HCT116 (cell line): ENCODE measurements at regions not wholly inside any gene's neighbourhood (a gene's known extent, or its start where the extent isn't known, plus 50 kb on each side); places are given as distances from the start of the nearest gene placed in this dataset.

ENCODE experiments used
- ATAC-seq: fragments of 200-7000 bp; cut with Tn5 transposase; 2 replicates; pipeline ENCODE4 v1.9.1; 2020; ENCODE audit warnings: mild to moderate bottlenecking, moderate library complexity
- BruUV-seq: library from RNA; stranded (reverse); fragments of 400-500 nt; replicated peaks from 2 replicates; lab custom pipeline; 2021; lab: Mats Ljungman, UMichigan
- CTCF ChIA-PET: fragments of 300-600 bp; sonication (Branson Sonifier 250); formaldehyde crosslinking; loops from one replicate; lab custom pipeline; 2021; ENCODE audit warnings: antibody characterized with exemption; lab: Charles Lee
- POLR2A ChIA-PET: fragments of 300-600, 350-600 bp; sonication (Branson Sonifier 250); formaldehyde crosslinking; loops from one replicate; lab custom pipeline; 2021; ENCODE audit warnings: antibody characterized with exemption; lab: Charles Lee
- RAD21 ChIA-PET, 2 experiments: fragments of 300-600 bp; sonication (Branson Sonifier 250); formaldehyde crosslinking; loops; one replicate each; lab custom pipeline; 2023; ENCODE audit warnings: low total read pairs in 2 of 2; ENCODE audit not compliant: uncharacterized antibody in 2 of 2, unreplicated experiment in 2 of 2, low non-redundant PET in 1 of 2; lab: Charles Lee
- DNase-seq: peaks from one replicate; pipeline ENCODE4 v3.0.0-alpha.2; 2010; ENCODE audit warnings: low read depth, low spot score
- H2AFZ ChIP-seq: fragments of 200-600 bp; shearing (Covaris generic), sonication (generic); 2 replicates; pipeline ENCODE4 v1.6.1; 2017; ENCODE audit warnings: low read depth, mixed run types, mixed read lengths, antibody characterized with exemption, low read length; ENCODE audit not compliant: poor library complexity, severe bottlenecking
- H3K27ac ChIP-seq: 2 replicates; pipeline ENCODE4 v1.5.1; 2012; ENCODE audit warnings: low read depth, low read length
- H3K27me3 ChIP-seq: fragments of 200-600 bp; sonication (generic); 2 replicates; pipeline ENCODE4 v1.6.1; 2016; ENCODE audit warnings: mixed run types, low read length, mixed read lengths; ENCODE audit not compliant: insufficient read depth
- H3K36me3 ChIP-seq, 2 experiments: fragments of 200-500 bp in 1 of 2; fragments of 200-600 bp in 1 of 2; sonication (Bioruptor generic) in 1 of 2; sonication (generic) in 1 of 2; 2 replicates each; pipeline versions ENCODE4 v1.5.1 to v1.6.1; 2014 to 2016; ENCODE audit warnings: low read length in 2 of 2, inconsistent platforms in 1 of 2, mixed read lengths in 1 of 2, mixed run types in 1 of 2; ENCODE audit not compliant: insufficient read depth in 2 of 2, control insufficient read depth in 1 of 2
- H3K4me1 ChIP-seq, 2 experiments: fragments of 200-600 bp in 1 of 2; sonication (generic) in 1 of 2; 2 replicates each; pipeline versions ENCODE4 v1.5.1 to v1.6.1; 2012 to 2017; ENCODE audit warnings: low read length in 2 of 2, inconsistent platforms in 1 of 2, mild to moderate bottlenecking in 1 of 2, mixed read lengths in 1 of 2, mixed run types in 1 of 2, moderate library complexity in 1 of 2; ENCODE audit not compliant: insufficient read depth in 2 of 2, control insufficient read depth in 1 of 2
- H3K4me2 ChIP-seq: fragments of 200-600 bp; sonication (generic); 2 replicates; pipeline ENCODE4 v1.6.1; 2017; ENCODE audit warnings: mixed run types, low read length, mixed read lengths
- H3K4me3 ChIP-seq, 2 experiments: fragments of 200-600 bp in 1 of 2; sonication (generic) in 1 of 2; replicated peaks in 1 of 2; 2 replicates each; pipeline ENCODE4 v1.5.1; 2011 to 2016; ENCODE audit warnings: low read length in 2 of 2, control low read depth in 1 of 2, low read depth in 1 of 2, mild to moderate bottlenecking in 1 of 2, mixed read lengths in 1 of 2, mixed run types in 1 of 2
- H3K79me2 ChIP-seq: fragments of 200-600 bp; sonication (generic); 2 replicates; pipeline ENCODE4 v1.6.1; 2017; ENCODE audit warnings: mild to moderate bottlenecking, mixed run types, low read length, moderate library complexity, mixed read lengths; ENCODE audit not compliant: insufficient read depth
- H3K9ac ChIP-seq: fragments of 200-600 bp; sonication (generic); 2 replicates; pipeline ENCODE4 v1.6.1; 2016; ENCODE audit warnings: low read length, mixed read lengths
- H3K9me2 ChIP-seq: fragments of 200-600 bp; sonication (generic), shearing (Covaris generic); 2 replicates; pipeline ENCODE4 v1.6.1; 2017; ENCODE audit warnings: mixed run types, mild to moderate bottlenecking, moderate library complexity; ENCODE audit not compliant: insufficient read depth
- H3K9me3 ChIP-seq, 2 experiments: fragments of 200-500 bp in 1 of 2; fragments of 200-600 bp in 1 of 2; sonication (Bioruptor generic) in 1 of 2; sonication (generic) in 1 of 2; 2 replicates each; pipeline ENCODE4 v1.6.1; 2014 to 2017; ENCODE audit warnings: low read length in 2 of 2, mixed read lengths in 2 of 2, inconsistent platforms in 1 of 2, low read depth in 1 of 2, mild to moderate bottlenecking in 1 of 2, mixed run types in 1 of 2, moderate library complexity in 1 of 2; ENCODE audit not compliant: control insufficient read depth in 1 of 2, insufficient read depth in 1 of 2
- H4K20me1 ChIP-seq: fragments of 200-600 bp; sonication (generic), shearing (Covaris generic); 2 replicates; pipeline ENCODE4 v1.6.1; 2017; ENCODE audit warnings: mixed run types, mild to moderate bottlenecking, moderate library complexity; ENCODE audit not compliant: insufficient read depth
- ATF3 ChIP-seq: IDR thresholded peaks from 2 replicates; pipeline ENCODE4 v1.6.1; 2012
- CBX3 ChIP-seq: IDR thresholded peaks from 2 replicates; pipeline ENCODE4 v1.6.1; 2012; ENCODE audit warnings: low read depth
- JUND ChIP-seq: IDR thresholded peaks from 2 replicates; pipeline ENCODE4 v1.6.1; 2012
- POLR2AphosphoS5 ChIP-seq: IDR thresholded peaks from 2 replicates; pipeline ENCODE4 v1.6.1; 2011; ENCODE audit warnings: mild to moderate bottlenecking, low read depth, low read length, moderate library complexity
- RAD21 ChIP-seq: IDR thresholded peaks from 2 replicates; pipeline ENCODE4 v1.6.1; 2012; ENCODE audit warnings: low read depth, mild to moderate bottlenecking
- REST ChIP-seq: IDR thresholded peaks from 2 replicates; pipeline ENCODE4 v1.6.1; 2012; ENCODE audit warnings: low read depth
- SP1 ChIP-seq: IDR thresholded peaks from 2 replicates; pipeline ENCODE4 v1.6.1; 2012; ENCODE audit warnings: low read depth
- TCF7L2 ChIP-seq: IDR thresholded peaks from 2 replicates; pipeline ENCODE4 v1.7.0; 2011; ENCODE audit warnings: borderline replicate concordance, inconsistent platforms; ENCODE audit not compliant: insufficient read depth, insufficient read length; ENCODE audit errors: extremely low read depth
- ZBTB33 ChIP-seq: IDR thresholded peaks from 2 replicates; pipeline ENCODE4 v1.6.1; 2011; ENCODE audit warnings: mild to moderate bottlenecking, low read length, moderate library complexity; ENCODE audit not compliant: insufficient replicate concordance; ENCODE audit errors: extremely low read depth
- intact Hi-C: fragments of 100-400 bp; cut with micrococcal nuclease; formaldehyde crosslinking; loops from 2 replicates; pipeline ENCODE4 v1.10.0; 2022

GRCh38 chr12:84807249-84807648, 105.3 kb downstream of the SLC6A15 start:
- Histone ChIP-seq H3K36me3 (no peaks in the 10 kb centered on the region), H3K9ac (no peak overlapping the region)
- TF ChIP-seq CBX3 (no peak), REST (no peak), SP1 (no peak), JUND (no peak), RAD21 (no peak), ZBTB33 (no peak), POLR2AphosphoS5 (no peak), TCF7L2 (no peak), ATF3 (no peak)
- TF ChIP-seq, all 23 proteins: peak for 0
- no peak overlapping the region for H3K4me2 ChIP-seq
- CTCF ChIA-PET: no interaction called here
- no peaks in the 10 kb centered on the region for H3K9me2 ChIP-seq
- no peak overlapping the region for H3K27ac ChIP-seq
- H4K20me1 ChIP-seq: no peaks in the 10 kb centered on the region
- ATAC-seq (no peak), DNase-seq (no peak)
- POLR2A ChIA-PET: no interaction called here
- no peaks in the 10 kb centered on the region for H3K27me3 ChIP-seq
- H2AFZ ChIP-seq: no peak overlapping the region
- H3K4me1 ChIP-seq: no peaks in the 10 kb centered on the region
- BruUV-seq: no TSS peak
- H3K79me2 ChIP-seq: no peaks in the 10 kb centered on the region
- RAD21 ChIA-PET: no interaction called here
- H3K4me3 ChIP-seq: no peak overlapping the region
- intact Hi-C loops: no loop called here
- no peaks in the 10 kb centered on the region for H3K9me3 ChIP-seq
